ENCODE measurements at regions not wholly inside any gene's neighbourhood (a gene's known extent, or its start where the extent isn't known, plus 50 kb on each side); places are given as distances from the start of the nearest gene placed in this dataset.
A peak's percentile ranks its signal among the peaks of the same experiment; 100 is the strongest.

- WGBS (ENCODE audit: insufficient coverage) = no CpG with 5 or more reads among the region's 2 CpGs
These were observed 1305.1 kb upstream of the GJE1 start for GRCh38 chr6:140827593-140827992.

DNA sequence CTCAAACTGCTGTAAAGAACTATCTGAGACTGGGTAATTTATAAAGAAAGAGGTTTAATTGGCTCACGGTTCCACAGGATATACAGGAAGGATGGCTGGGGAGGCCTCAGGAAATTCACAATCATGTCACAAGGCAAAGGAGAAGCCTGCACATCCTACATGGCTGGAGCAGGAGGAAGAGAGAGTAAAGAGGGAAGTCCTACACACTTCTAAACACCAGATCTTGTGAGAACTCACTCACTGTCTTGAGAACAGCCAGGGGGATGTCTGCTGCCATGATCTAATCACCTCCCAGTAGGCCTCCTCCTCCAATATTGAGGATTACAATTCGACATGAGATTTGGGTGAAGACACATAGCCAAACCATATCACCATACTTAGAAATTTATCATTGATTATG lies 1307.0 kb upstream of the GJE1 start:
- Histone ChIP-seq H3K27me3 (ENCODE audit: control insufficient read depth, insufficient read depth, low read length) (no peaks in the 10 kb centered on the region), H3K4me3 (ENCODE audit: low read depth, low read length) (no peak overlapping the region), H3K9me3 (ENCODE audit: control insufficient read depth, insufficient read depth, low read length) (no peaks in the 10 kb centered on the region), H3K4me1 (ENCODE audit: control insufficient read depth, insufficient read depth, low read length) (no peaks in the 10 kb centered on the region), H3K36me3 (ENCODE audit: control insufficient read depth, insufficient read depth, low read length) (no peaks in the 10 kb centered on the region), H3K27ac (ENCODE audit: low read depth, low read length) (no peak overlapping the region)
- 86% methylated on average over 1 of the region's 2 CpGs for WGBS (ENCODE audit: insufficient coverage)
- DNase-seq (ENCODE audit: low read depth in 4 of 6, low spot score in 6 of 6) = no peak

More at GRCh38 chr6:140827593-140827992, 1305.1 kb upstream of the GJE1 start:
- no peak overlapping the region for H3K4me3 ChIP-seq (ENCODE audit: low read depth, low read length)
- H3K27ac ChIP-seq (ENCODE audit: low read depth, low read length) = no peak overlapping the region
- H3K4me1 ChIP-seq (ENCODE audit: control insufficient read depth, insufficient read depth, low read length) = no peaks in the 10 kb centered on the region
- no peaks in the 10 kb centered on the region for H3K9me3 ChIP-seq (ENCODE audit: control insufficient read depth, insufficient read depth, low read length)
- H3K36me3 ChIP-seq (ENCODE audit: control insufficient read depth, insufficient read depth, low read length) = no peaks in the 10 kb centered on the region
- DNase-seq (ENCODE audit: low read depth in 4 of 6, low spot score in 6 of 6) = no peak
- H3K27me3 ChIP-seq (ENCODE audit: control insufficient read depth, insufficient read depth, low read length) = no peaks in the 10 kb centered on the region

GRCh38 chr6:140824595-140824994 lies 1308.1 kb upstream of the GJE1 start:
- H3K36me3 ChIP-seq (ENCODE audit: control insufficient read depth, insufficient read depth, low read length) = no peaks in the 10 kb centered on the region
- no peak overlapping the region for H3K27ac ChIP-seq (ENCODE audit: low read depth, low read length)
- H3K4me1 ChIP-seq (ENCODE audit: control insufficient read depth, insufficient read depth, low read length) = no peaks in the 10 kb centered on the region
- no peak for DNase-seq (ENCODE audit: low read depth in 4 of 6, low spot score in 6 of 6)
- no peak overlapping the region for H3K4me3 ChIP-seq (ENCODE audit: low read depth, low read length)
- no peaks in the 10 kb centered on the region for H3K9me3 ChIP-seq (ENCODE audit: control insufficient read depth, insufficient read depth, low read length)
- no peaks in the 10 kb centered on the region for H3K27me3 ChIP-seq (ENCODE audit: control insufficient read depth, insufficient read depth, low read length)

DNA sequence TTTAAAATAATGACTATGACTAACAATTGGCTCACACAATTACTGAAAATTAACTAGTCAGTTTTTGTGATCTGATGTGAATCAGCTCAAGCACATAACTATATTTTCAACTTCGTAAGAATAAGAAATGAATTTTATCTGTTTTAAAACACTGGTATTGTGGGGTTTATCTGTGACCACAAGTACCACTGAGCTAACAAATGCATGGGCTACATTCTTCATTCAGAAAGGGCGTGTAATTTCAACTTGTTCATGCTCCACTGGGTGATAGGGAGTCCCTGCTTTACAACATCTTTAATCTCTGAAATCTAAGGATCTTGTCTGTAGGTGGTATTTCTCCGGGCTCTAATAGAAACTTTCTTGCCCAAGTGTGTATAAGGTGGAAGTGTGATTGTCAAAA lies 1311.5 kb upstream of the GJE1 start:
- Histone ChIP-seq H3K4me3 (ENCODE audit: low read depth, low read length) (no peak overlapping the region), H3K4me1 (ENCODE audit: control insufficient read depth, insufficient read depth, low read length) (no peaks in the 10 kb centered on the region), H3K27ac (ENCODE audit: low read depth, low read length) (no peak overlapping the region), H3K9me3 (ENCODE audit: control insufficient read depth, insufficient read depth, low read length) (no peaks in the 10 kb centered on the region), H3K36me3 (ENCODE audit: control insufficient read depth, insufficient read depth, low read length) (no peaks in the 10 kb centered on the region), H3K27me3 (ENCODE audit: control insufficient read depth, insufficient read depth, low read length) (no peaks in the 10 kb centered on the region)
- DNase-seq (ENCODE audit: low read depth in 4 of 6, low spot score in 6 of 6) = no peak
- WGBS (ENCODE audit: insufficient coverage) = no CpG with 5 or more reads among the region's 3 CpGs

DNA sequence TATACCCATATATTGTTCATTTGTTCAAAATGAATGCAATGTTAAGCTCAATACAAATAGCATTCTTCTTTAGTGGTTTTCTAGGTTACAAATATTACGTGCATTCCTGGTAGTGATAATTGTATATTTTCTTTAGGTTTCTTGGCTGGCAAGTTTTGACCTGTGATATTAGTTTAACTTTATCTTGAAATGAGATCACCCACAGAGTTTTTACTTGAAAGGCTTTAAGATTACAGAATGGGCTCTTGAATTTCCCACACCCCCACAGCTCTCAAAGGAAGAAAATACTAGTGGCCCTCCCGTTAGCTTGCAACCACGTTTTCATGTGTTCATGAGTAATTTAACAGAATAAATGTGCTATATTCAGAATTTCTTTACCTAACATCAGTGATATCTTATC lies 1315.5 kb upstream of the GJE1 start:
- no CpG with 5 or more reads among the region's 3 CpGs for WGBS (ENCODE audit: insufficient coverage)
- Histone ChIP-seq H3K27ac (ENCODE audit: low read depth, low read length) (no peak overlapping the region), H3K4me3 (ENCODE audit: low read depth, low read length) (no peak overlapping the region), H3K4me1 (ENCODE audit: control insufficient read depth, insufficient read depth, low read length) (no peaks in the 10 kb centered on the region), H3K9me3 (ENCODE audit: control insufficient read depth, insufficient read depth, low read length) (peaks cover 2% of the 10 kb centered on the region), H3K36me3 (ENCODE audit: control insufficient read depth, insufficient read depth, low read length) (no peaks in the 10 kb centered on the region), H3K27me3 (ENCODE audit: control insufficient read depth, insufficient read depth, low read length) (no peaks in the 10 kb centered on the region)
- DNase-seq (ENCODE audit: low read depth in 4 of 6, low spot score in 6 of 6) = peak in 1 of 6 donors; percentile 20

DNA sequence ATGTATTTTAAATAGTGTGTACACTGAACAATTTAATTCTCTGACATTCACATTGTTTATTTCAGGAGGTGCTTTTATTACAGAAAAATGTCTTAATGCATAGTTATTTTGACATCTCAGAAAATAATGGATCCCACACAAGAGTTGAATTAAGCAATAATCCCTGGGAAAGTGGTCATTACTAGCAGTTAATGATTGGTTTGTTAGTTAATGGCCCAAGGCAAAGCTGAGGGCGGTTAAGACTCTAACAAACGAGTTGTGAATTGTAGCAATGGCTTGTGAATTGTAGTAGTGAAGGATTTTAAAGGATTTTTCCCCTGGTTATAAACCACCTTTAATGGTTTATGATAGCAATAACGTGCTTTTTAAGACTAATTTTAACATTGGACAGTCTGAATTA lies 1316.0 kb upstream of the GJE1 start:
- Histone ChIP-seq H3K27me3 (ENCODE audit: control insufficient read depth, insufficient read depth, low read length) (no peaks in the 10 kb centered on the region), H3K27ac (ENCODE audit: low read depth, low read length) (no peak overlapping the region), H3K4me1 (ENCODE audit: control insufficient read depth, insufficient read depth, low read length) (no peaks in the 10 kb centered on the region), H3K9me3 (ENCODE audit: control insufficient read depth, insufficient read depth, low read length) (peaks cover 2% of the 10 kb centered on the region), H3K4me3 (ENCODE audit: low read depth, low read length) (no peak overlapping the region), H3K36me3 (ENCODE audit: control insufficient read depth, insufficient read depth, low read length) (no peaks in the 10 kb centered on the region)
- DNase-seq (ENCODE audit: low read depth in 4 of 6, low spot score in 6 of 6) = peak in 1 of 6 donors; percentile 84
- WGBS (ENCODE audit: insufficient coverage) = 80% methylated on average over 2 of the region's 3 CpGs

GRCh38 chr6:140812636-140813035 lies 1320.1 kb upstream of the GJE1 start:
- peaks cover 2% of the 10 kb centered on the region for H3K9me3 ChIP-seq (ENCODE audit: control insufficient read depth, insufficient read depth, low read length)
- WGBS (ENCODE audit: insufficient coverage) = no CpG with 5 or more reads among the region's 2 CpGs
- H3K36me3 ChIP-seq (ENCODE audit: control insufficient read depth, insufficient read depth, low read length) = no peaks in the 10 kb centered on the region
- no peaks in the 10 kb centered on the region for H3K27me3 ChIP-seq (ENCODE audit: control insufficient read depth, insufficient read depth, low read length)
- no peak for DNase-seq (ENCODE audit: low read depth in 4 of 6, low spot score in 6 of 6)
- no peak overlapping the region for H3K4me3 ChIP-seq (ENCODE audit: low read depth, low read length)
- no peak overlapping the region for H3K27ac ChIP-seq (ENCODE audit: low read depth, low read length)
- H3K4me1 ChIP-seq (ENCODE audit: control insufficient read depth, insufficient read depth, low read length) = no peaks in the 10 kb centered on the region

GRCh38 chr6:140811642-140812041 lies 1321.1 kb upstream of the GJE1 start:
- Histone ChIP-seq H3K9me3 (ENCODE audit: control insufficient read depth, insufficient read depth, low read length) (peaks cover 2% of the 10 kb centered on the region), H3K4me3 (ENCODE audit: low read depth, low read length) (no peak overlapping the region), H3K4me1 (ENCODE audit: control insufficient read depth, insufficient read depth, low read length) (no peaks in the 10 kb centered on the region), H3K27me3 (ENCODE audit: control insufficient read depth, insufficient read depth, low read length) (no peaks in the 10 kb centered on the region), H3K27ac (ENCODE audit: low read depth, low read length) (no peak overlapping the region), H3K36me3 (ENCODE audit: control insufficient read depth, insufficient read depth, low read length) (no peaks in the 10 kb centered on the region)
- DNase-seq (ENCODE audit: low read depth in 4 of 6, low spot score in 6 of 6) = no peak
- WGBS (ENCODE audit: insufficient coverage) = 100% methylated on average over 2 of the region's 4 CpGs

DNA sequence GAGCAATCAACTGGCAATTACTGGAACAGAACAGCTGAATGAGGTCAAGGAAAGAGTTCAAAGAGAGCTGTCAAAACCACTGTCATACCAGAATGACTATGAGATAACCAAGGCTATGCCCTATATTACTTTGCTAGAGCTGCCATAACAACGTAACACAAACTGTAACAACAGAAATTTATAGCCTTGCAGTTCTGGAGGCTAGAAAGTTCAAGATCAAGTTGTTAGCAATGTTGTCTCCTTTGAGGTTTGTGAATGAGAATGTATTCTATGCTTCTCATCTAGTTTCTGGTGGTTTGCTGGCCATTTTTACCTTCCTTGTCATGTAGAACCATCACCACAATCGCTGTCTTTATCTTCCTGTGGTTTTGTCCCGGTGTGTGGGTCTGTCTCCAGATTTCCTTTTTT lies 1323.0 kb upstream of the GJE1 start:
- no CpG with 5 or more reads among the region's 3 CpGs for WGBS (ENCODE audit: insufficient coverage)
- Histone ChIP-seq H3K27me3 (ENCODE audit: control insufficient read depth, insufficient read depth, low read length) (no peaks in the 10 kb centered on the region), H3K36me3 (ENCODE audit: control insufficient read depth, insufficient read depth, low read length) (no peaks in the 10 kb centered on the region), H3K4me1 (ENCODE audit: control insufficient read depth, insufficient read depth, low read length) (no peaks in the 10 kb centered on the region), H3K9me3 (ENCODE audit: control insufficient read depth, insufficient read depth, low read length) (peaks cover 2% of the 10 kb centered on the region), H3K4me3 (ENCODE audit: low read depth, low read length) (no peak overlapping the region), H3K27ac (ENCODE audit: low read depth, low read length) (no peak overlapping the region)
- DNase-seq (ENCODE audit: low read depth in 4 of 6, low spot score in 6 of 6) = no peak

DNA sequence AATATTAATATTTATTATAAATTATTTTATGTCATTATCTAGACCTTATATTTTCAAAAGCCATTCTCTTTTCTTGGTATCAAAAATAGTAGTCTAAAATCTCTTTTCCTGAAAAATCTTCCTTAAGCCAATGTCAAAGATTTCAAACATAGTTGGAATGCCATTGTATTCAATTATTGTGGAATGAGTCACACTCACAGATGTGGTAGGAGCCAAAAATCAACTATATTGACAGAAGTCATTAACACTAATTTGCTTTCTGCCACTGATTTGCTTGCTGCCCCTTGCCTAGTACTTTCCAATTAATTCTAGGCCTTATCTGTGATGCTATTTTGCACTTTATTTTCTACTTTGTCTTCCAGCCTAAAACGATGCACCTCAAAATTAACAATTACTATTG lies 1326.3 kb upstream of the GJE1 start:
- DNase-seq (ENCODE audit: low read depth in 4 of 6, low spot score in 6 of 6) = no peak
- no peaks in the 10 kb centered on the region for H3K9me3 ChIP-seq (ENCODE audit: control insufficient read depth, insufficient read depth, low read length)
- H3K4me3 ChIP-seq (ENCODE audit: low read depth, low read length) = no peak overlapping the region
- no CpG with 5 or more reads among the region's 1 CpG for WGBS (ENCODE audit: insufficient coverage)
- H3K4me1 ChIP-seq (ENCODE audit: control insufficient read depth, insufficient read depth, low read length) = no peaks in the 10 kb centered on the region
- no peak overlapping the region for H3K27ac ChIP-seq (ENCODE audit: low read depth, low read length)
- H3K27me3 ChIP-seq (ENCODE audit: control insufficient read depth, insufficient read depth, low read length) = no peaks in the 10 kb centered on the region
- no peaks in the 10 kb centered on the region for H3K36me3 ChIP-seq (ENCODE audit: control insufficient read depth, insufficient read depth, low read length)
